HEK293 (cell line): ENCODE measurements at regions not wholly inside any gene's neighbourhood (a gene's known extent, or its start where the extent isn't known, plus 50 kb on each side); places are given as distances from the start of the nearest gene placed in this dataset.

Experiments used
- KLF16 ChIP-seq: fragments of 450-650 bp; formaldehyde crosslinking; IDR thresholded peaks from 2 replicates; pipeline ENCODE4 v1.5.1; 2017; ENCODE audit warnings: missing biosample characterization, missing genetic modification characterization
- KLF8 ChIP-seq: fragments of 450-650 bp; formaldehyde crosslinking; IDR thresholded peaks from 2 replicates; pipeline ENCODE4 v1.5.1; 2016; ENCODE audit warnings: missing biosample characterization, missing genetic modification characterization
- OVOL3 ChIP-seq: fragments of 450-650 bp; formaldehyde crosslinking; IDR thresholded peaks from 2 replicates; pipeline ENCODE4 v1.5.1; 2016; ENCODE audit warnings: missing biosample characterization, missing genetic modification characterization
- SP7 ChIP-seq: fragments of 450-650 bp; formaldehyde crosslinking; IDR thresholded peaks from 2 replicates; pipeline ENCODE4 v1.5.1; 2016; ENCODE audit warnings: missing biosample characterization, missing genetic modification characterization
- ZBTB1 ChIP-seq: fragments of 450-650 bp; formaldehyde crosslinking; IDR thresholded peaks from 2 replicates; pipeline ENCODE4 v1.5.1; 2016; ENCODE audit warnings: missing biosample characterization, missing genetic modification characterization
- ZIC2 ChIP-seq: fragments of 450-650 bp; formaldehyde crosslinking; IDR thresholded peaks from 2 replicates; pipeline ENCODE4 v1.5.1; 2016; ENCODE audit warnings: missing biosample characterization, missing genetic modification characterization
- ZNF10 ChIP-seq: fragments of 450-650 bp; formaldehyde crosslinking; IDR thresholded peaks from 2 replicates; pipeline ENCODE4 v1.5.1; 2017; ENCODE audit warnings: missing biosample characterization, missing genetic modification characterization
- ZNF138 ChIP-seq: fragments of 450-650 bp; formaldehyde crosslinking; IDR thresholded peaks from 2 replicates; pipeline ENCODE4 v1.5.1; 2016; ENCODE audit warnings: missing biosample characterization, missing genetic modification characterization, borderline replicate concordance
- ZNF184 ChIP-seq: fragments of 450-650 bp; IDR thresholded peaks from 2 replicates; pipeline ENCODE4 v1.5.1; 2018; ENCODE audit warnings: missing biosample characterization, mild to moderate bottlenecking, missing genetic modification characterization
- ZNF211 ChIP-seq: fragments of 450-650 bp; formaldehyde crosslinking; IDR thresholded peaks from 2 replicates; pipeline ENCODE4 v1.5.1; 2016; ENCODE audit warnings: low read depth, missing biosample characterization, missing genetic modification characterization
- ZNF311 ChIP-seq: fragments of 450-650 bp; formaldehyde crosslinking; IDR thresholded peaks from 2 replicates; pipeline ENCODE4 v1.5.1; 2017; ENCODE audit warnings: missing biosample characterization, missing genetic modification characterization, borderline replicate concordance
- ZNF324 ChIP-seq: fragments of 450-650 bp; formaldehyde crosslinking; IDR thresholded peaks from 2 replicates; pipeline ENCODE4 v1.5.1; 2016; ENCODE audit warnings: missing biosample characterization, missing genetic modification characterization
- ZNF529 ChIP-seq: fragments of 450-650 bp; formaldehyde crosslinking; IDR thresholded peaks from 2 replicates; pipeline ENCODE4 v1.5.1; 2017; ENCODE audit warnings: missing genetic modification characterization, missing biosample characterization; ENCODE audit not compliant: insufficient replicate concordance
- ZNF596 ChIP-seq: fragments of 450-650 bp; IDR thresholded peaks from 2 replicates; pipeline ENCODE4 v1.5.0; 2018; ENCODE audit warnings: missing biosample characterization, mild to moderate bottlenecking, missing genetic modification characterization, moderate library complexity
- ZNF707 ChIP-seq: fragments of 450-650 bp; formaldehyde crosslinking; IDR thresholded peaks from 2 replicates; pipeline ENCODE4 v1.5.1; 2016; ENCODE audit warnings: missing biosample characterization, missing genetic modification characterization
- ZNF777 ChIP-seq: fragments of 450-650 bp; formaldehyde crosslinking; IDR thresholded peaks from 2 replicates; pipeline ENCODE4 v1.5.1; 2017; ENCODE audit warnings: missing biosample characterization, missing genetic modification characterization, borderline replicate concordance
- ZNF791 ChIP-seq: fragments of 450-650 bp; formaldehyde crosslinking; IDR thresholded peaks from 2 replicates; pipeline ENCODE4 v1.5.1; 2016; ENCODE audit warnings: missing biosample characterization, missing genetic modification characterization
- ZSCAN23 ChIP-seq: fragments of 450-650 bp; formaldehyde crosslinking; IDR thresholded peaks from 2 replicates; pipeline ENCODE4 v1.5.1; 2016; ENCODE audit warnings: missing biosample characterization, missing genetic modification characterization
- TF ChIP-seq, protein P1 (sequence below): fragments of 450-650 bp; formaldehyde crosslinking; conservative IDR thresholded peaks from 2 replicates; pipeline ENCODE4 v1.5.1; 2016; ENCODE audit warnings: low read depth, missing biosample characterization, missing genetic modification characterization
- TF ChIP-seq, protein P2 (sequence below): fragments of 450-650 bp; formaldehyde crosslinking; IDR thresholded peaks from 2 replicates; pipeline ENCODE4 v1.5.1; 2016; ENCODE audit warnings: missing biosample characterization, missing genetic modification characterization
- TF ChIP-seq, protein P3 (sequence below): fragments of 450-650 bp; formaldehyde crosslinking; IDR thresholded peaks from 2 replicates; pipeline ENCODE4 v1.5.1; 2017; ENCODE audit warnings: missing biosample characterization, missing genetic modification characterization
- TF ChIP-seq, protein P4 (sequence below): fragments of 450-650 bp; IDR thresholded peaks from 2 replicates; pipeline ENCODE4 v1.5.1; 2018; ENCODE audit warnings: missing biosample characterization, missing genetic modification characterization
- TF ChIP-seq, protein P5 (sequence below): fragments of 450-650 bp; formaldehyde crosslinking; IDR thresholded peaks from 2 replicates; pipeline ENCODE4 v1.5.1; 2016; ENCODE audit warnings: missing biosample characterization, missing genetic modification characterization
- TF ChIP-seq, protein P6 (sequence below): fragments of 450-650 bp; formaldehyde crosslinking; IDR thresholded peaks from 2 replicates; pipeline ENCODE4 v1.5.1; 2016; ENCODE audit warnings: missing biosample characterization, missing genetic modification characterization

DNA sequence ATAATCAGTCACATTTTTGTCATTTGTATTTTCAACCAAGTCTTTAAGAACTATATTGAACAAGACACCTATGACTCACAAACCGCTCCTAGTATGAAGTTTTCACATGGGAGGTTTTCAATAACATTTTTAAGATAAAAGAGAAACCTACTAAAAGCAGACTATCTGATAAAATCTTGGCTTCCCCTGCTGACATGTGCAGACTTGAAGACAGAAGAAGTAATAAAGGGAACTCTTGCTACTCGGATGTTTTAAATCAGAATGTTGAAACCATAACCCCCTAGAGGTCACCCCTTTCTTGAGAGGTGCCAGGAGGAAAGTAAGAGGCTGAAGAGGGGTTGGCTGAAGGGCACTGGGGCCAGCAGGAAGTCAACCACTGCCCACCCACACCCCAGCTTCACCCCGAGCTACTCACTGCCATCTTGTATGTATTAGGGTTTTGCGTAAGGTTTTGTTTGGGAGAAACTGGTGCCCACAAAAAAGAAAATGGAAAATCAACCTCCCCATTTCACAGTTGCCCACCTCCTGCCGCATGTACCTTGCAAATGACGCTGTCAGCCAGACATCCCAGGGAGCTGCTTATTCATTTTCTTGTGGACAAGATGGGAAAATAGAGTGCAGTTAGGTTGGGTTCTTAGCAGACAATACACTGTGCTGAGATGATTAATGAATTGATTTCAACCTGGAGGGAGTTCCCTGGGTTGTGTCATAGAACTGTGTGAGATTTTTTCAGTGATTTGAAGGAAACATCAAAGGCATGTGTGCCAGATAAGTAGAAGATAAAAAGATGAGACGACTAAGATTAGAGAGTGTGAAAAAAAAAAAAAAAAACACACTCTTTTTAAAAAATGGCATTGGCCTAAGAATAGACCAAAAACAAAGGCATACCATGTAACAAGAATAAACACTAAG, 83.2 kb upstream of the TAB2 start (continued):
- peak; percentile 24; the same call in 1 of the 2 replicates for TF ChIP-seq SP7 (tag by site-specific recombination)
- TF ChIP-seq KLF8 (tag by site-specific recombination): no peak
- TF ChIP-seq, protein P1, sequence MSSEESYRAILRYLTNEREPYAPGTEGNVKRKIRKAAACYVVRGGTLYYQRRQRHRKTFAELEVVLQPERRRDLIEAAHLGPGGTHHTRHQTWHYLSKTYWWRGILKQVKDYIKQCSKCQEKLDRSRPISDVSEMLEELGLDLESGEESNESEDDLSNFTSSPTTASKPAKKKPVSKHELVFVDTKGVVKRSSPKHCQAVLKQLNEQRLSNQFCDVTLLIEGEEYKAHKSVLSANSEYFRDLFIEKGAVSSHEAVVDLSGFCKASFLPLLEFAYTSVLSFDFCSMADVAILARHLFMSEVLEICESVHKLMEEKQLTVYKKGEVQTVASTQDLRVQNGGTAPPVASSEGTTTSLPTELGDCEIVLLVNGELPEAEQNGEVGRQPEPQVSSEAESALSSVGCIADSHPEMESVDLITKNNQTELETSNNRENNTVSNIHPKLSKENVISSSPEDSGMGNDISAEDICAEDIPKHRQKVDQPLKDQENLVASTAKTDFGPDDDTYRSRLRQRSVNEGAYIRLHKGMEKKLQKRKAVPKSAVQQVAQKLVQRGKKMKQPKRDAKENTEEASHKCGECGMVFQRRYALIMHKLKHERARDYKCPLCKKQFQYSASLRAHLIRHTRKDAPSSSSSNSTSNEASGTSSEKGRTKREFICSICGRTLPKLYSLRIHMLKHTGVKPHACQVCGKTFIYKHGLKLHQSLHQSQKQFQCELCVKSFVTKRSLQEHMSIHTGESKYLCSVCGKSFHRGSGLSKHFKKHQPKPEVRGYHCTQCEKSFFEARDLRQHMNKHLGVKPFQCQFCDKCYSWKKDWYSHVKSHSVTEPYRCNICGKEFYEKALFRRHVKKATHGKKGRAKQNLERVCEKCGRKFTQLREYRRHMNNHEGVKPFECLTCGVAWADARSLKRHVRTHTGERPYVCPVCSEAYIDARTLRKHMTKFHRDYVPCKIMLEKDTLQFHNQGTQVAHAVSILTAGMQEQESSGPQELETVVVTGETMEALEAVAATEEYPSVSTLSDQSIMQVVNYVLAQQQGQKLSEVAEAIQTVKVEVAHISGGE (tag by site-specific recombination): no peak
- no peak for TF ChIP-seq ZNF707 (tag by site-specific recombination)
- TF ChIP-seq, protein P2, sequence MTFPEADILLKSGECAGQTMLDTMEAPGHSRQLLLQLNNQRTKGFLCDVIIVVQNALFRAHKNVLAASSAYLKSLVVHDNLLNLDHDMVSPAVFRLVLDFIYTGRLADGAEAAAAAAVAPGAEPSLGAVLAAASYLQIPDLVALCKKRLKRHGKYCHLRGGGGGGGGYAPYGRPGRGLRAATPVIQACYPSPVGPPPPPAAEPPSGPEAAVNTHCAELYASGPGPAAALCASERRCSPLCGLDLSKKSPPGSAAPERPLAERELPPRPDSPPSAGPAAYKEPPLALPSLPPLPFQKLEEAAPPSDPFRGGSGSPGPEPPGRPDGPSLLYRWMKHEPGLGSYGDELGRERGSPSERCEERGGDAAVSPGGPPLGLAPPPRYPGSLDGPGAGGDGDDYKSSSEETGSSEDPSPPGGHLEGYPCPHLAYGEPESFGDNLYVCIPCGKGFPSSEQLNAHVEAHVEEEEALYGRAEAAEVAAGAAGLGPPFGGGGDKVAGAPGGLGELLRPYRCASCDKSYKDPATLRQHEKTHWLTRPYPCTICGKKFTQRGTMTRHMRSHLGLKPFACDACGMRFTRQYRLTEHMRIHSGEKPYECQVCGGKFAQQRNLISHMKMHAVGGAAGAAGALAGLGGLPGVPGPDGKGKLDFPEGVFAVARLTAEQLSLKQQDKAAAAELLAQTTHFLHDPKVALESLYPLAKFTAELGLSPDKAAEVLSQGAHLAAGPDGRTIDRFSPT (tag by site-specific recombination): peak; percentile 87
- TF ChIP-seq ZNF596 (tag by site-specific recombination): no peak
- TF ChIP-seq ZNF138 (tag by site-specific recombination): no peak
- no peak for TF ChIP-seq ZNF324 (tag by site-specific recombination)
- TF ChIP-seq ZBTB1: no peak
- TF ChIP-seq ZNF529 (tag by site-specific recombination): no peak
- no peak for TF ChIP-seq ZNF184 (tag by site-specific recombination)
- no peak for TF ChIP-seq OVOL3
- TF ChIP-seq ZNF211 (tag by site-specific recombination): no peak
- no peak for TF ChIP-seq ZNF777 (tag by site-specific recombination)
- TF ChIP-seq, protein P3, sequence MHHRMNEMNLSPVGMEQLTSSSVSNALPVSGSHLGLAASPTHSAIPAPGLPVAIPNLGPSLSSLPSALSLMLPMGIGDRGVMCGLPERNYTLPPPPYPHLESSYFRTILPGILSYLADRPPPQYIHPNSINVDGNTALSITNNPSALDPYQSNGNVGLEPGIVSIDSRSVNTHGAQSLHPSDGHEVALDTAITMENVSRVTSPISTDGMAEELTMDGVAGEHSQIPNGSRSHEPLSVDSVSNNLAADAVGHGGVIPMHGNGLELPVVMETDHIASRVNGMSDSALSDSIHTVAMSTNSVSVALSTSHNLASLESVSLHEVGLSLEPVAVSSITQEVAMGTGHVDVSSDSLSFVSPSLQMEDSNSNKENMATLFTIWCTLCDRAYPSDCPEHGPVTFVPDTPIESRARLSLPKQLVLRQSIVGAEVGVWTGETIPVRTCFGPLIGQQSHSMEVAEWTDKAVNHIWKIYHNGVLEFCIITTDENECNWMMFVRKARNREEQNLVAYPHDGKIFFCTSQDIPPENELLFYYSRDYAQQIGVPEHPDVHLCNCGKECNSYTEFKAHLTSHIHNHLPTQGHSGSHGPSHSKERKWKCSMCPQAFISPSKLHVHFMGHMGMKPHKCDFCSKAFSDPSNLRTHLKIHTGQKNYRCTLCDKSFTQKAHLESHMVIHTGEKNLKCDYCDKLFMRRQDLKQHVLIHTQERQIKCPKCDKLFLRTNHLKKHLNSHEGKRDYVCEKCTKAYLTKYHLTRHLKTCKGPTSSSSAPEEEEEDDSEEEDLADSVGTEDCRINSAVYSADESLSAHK: no peak
- no peak for TF ChIP-seq ZSCAN23 (tag by site-specific recombination)
- TF ChIP-seq, protein P4, sequence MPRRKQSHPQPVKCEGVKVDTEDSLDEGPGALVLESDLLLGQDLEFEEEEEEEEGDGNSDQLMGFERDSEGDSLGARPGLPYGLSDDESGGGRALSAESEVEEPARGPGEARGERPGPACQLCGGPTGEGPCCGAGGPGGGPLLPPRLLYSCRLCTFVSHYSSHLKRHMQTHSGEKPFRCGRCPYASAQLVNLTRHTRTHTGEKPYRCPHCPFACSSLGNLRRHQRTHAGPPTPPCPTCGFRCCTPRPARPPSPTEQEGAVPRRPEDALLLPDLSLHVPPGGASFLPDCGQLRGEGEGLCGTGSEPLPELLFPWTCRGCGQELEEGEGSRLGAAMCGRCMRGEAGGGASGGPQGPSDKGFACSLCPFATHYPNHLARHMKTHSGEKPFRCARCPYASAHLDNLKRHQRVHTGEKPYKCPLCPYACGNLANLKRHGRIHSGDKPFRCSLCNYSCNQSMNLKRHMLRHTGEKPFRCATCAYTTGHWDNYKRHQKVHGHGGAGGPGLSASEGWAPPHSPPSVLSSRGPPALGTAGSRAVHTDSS (tag by site-specific recombination): no peak
- TF ChIP-seq ZNF10: peak; percentile 71; the same call in 1 of the 2 replicates
- TF ChIP-seq ZNF791 (tag by site-specific recombination): no peak
- TF ChIP-seq ZIC2 (tag by site-specific recombination): peak; percentile 45
- TF ChIP-seq, protein P5, sequence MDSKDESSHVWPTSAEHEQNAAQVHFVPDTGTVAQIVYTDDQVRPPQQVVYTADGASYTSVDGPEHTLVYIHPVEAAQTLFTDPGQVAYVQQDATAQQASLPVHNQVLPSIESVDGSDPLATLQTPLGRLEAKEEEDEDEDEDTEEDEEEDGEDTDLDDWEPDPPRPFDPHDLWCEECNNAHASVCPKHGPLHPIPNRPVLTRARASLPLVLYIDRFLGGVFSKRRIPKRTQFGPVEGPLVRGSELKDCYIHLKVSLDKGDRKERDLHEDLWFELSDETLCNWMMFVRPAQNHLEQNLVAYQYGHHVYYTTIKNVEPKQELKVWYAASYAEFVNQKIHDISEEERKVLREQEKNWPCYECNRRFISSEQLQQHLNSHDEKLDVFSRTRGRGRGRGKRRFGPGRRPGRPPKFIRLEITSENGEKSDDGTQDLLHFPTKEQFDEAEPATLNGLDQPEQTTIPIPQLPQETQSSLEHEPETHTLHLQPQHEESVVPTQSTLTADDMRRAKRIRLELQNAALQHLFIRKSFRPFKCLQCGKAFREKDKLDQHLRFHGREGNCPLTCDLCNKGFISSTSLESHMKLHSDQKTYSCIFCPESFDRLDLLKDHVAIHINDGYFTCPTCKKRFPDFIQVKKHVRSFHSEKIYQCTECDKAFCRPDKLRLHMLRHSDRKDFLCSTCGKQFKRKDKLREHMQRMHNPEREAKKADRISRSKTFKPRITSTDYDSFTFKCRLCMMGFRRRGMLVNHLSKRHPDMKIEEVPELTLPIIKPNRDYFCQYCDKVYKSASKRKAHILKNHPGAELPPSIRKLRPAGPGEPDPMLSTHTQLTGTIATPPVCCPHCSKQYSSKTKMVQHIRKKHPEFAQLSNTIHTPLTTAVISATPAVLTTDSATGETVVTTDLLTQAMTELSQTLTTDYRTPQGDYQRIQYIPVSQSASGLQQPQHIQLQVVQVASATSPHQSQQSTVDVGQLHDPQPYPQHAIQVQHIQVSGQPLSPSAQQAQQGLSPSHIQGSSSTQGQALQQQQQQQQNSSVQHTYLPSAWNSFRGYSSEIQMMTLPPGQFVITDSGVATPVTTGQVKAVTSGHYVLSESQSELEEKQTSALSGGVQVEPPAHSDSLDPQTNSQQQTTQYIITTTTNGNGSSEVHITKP (tag by site-specific recombination): peak; percentile 99
- TF ChIP-seq, protein P6, sequence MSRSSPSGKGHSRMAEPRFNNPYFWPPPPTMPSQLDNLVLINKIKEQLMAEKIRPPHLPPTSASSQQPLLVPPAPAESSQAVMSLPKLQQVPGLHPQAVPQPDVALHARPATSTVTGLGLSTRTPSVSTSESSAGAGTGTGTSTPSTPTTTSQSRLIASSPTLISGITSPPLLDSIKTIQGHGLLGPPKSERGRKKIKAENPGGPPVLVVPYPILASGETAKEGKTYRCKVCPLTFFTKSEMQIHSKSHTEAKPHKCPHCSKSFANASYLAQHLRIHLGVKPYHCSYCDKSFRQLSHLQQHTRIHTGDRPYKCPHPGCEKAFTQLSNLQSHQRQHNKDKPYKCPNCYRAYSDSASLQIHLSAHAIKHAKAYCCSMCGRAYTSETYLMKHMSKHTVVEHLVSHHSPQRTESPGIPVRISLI (tag by site-specific recombination): peak; percentile 68; the same call in 1 of the 2 replicates
- TF ChIP-seq KLF16 (tag by site-specific recombination): no peak
- TF ChIP-seq ZNF311 (tag by site-specific recombination): no peak
